Activated CD4-positive, alpha-beta memory T cell treated with anti-CD3 and anti-CD28 coated beads, Interleukin-2, amount 10 ng/mL, durations not matched to agents 7 days and 5 days (primary cell): ENCODE measurements at regions not wholly inside any gene's neighbourhood (a gene's known extent, or its start where the extent isn't known, plus 50 kb on each side); places are given as distances from the start of the nearest gene placed in this dataset.
"Not testable (repeated sequence)": the region's sequence is repeated elsewhere in the genome, so short reads cannot be mapped to it uniquely, and the experiment has no call there.

Source experiments
- CTCF ChIA-PET: fragments of 350-600 bp; sonication (Branson Sonifier 250); formaldehyde crosslinking; loops from one replicate; lab custom pipeline; 2021; ENCODE audit warnings: antibody characterized with exemption, inconsistent platforms; lab: Charles Lee
- POLR2A ChIA-PET: fragments of 350-600 bp; sonication (Branson Sonifier 250); formaldehyde crosslinking; loops from one replicate; lab custom pipeline; 2021; ENCODE audit warnings: antibody characterized with exemption; lab: Charles Lee
- DNase-seq: peaks from one replicate; pipeline ENCODE4 v3.0.0-alpha.2; 2020
- H3K27ac Mint-ChIP-seq: one replicate; pipeline ENCODE4 v1.8.0; 2021; ENCODE audit warnings: mild to moderate bottlenecking, mixed read lengths
- H3K27me3 Mint-ChIP-seq: one replicate; pipeline ENCODE4 v1.8.0; 2021; ENCODE audit warnings: mixed read lengths
- H3K36me3 Mint-ChIP-seq: one replicate; pipeline ENCODE4 v1.8.0; 2021; ENCODE audit warnings: low read depth, mixed read lengths
- H3K4me1 Mint-ChIP-seq: one replicate; pipeline ENCODE4 v1.8.0; 2021; ENCODE audit warnings: mixed read lengths
- H3K4me3 Mint-ChIP-seq: one replicate; pipeline ENCODE4 v1.8.0; 2021; ENCODE audit warnings: mild to moderate bottlenecking, mixed read lengths
- H3K9me3 Mint-ChIP-seq: one replicate; pipeline ENCODE4 v1.8.0; 2021; ENCODE audit warnings: mixed read lengths

DNA sequence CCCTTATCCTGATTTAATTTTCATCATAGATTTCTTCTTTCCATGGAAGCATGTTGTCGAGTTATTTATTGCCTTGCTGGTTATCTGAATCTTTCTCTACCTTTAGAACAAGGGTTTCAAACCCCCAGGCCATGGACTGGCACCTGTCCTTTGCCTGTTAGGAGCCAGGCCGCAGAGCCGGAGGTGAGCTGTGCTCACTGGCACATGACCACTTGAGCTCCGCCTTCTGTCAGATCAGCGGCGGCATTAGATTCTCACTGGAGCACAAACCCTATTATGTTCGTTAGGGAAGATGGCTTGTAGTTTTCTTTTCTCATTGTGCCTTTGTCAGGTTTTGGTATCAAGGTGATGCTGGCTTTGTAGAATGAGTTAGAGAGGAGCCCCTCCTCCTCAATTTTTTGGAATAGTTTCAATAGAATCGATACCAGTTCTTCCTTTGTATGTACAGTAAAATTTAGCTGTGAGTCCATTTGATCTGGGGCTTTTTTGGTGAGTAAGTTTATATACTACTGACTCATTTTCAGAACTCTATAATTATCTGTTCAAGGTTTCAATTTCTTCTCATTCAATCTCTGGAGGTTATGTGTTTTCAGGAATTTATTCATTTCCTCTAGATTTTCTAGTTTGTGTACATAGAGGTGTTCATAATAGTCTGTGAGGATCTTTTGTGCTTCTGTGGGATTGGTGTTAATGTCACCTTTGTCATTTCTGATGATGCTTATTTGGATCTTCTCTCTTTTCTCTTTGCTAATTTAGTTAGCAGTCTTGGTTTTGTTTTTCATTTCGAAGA is 668.0 kb upstream of the FAM98A start:
- no peak overlapping the region for H3K4me3 Mint-ChIP-seq
- no peak overlapping the region for H3K27ac Mint-ChIP-seq
- H3K4me1 Mint-ChIP-seq: no peaks in the 10 kb centered on the region
- no peak for DNase-seq
- H3K27me3 Mint-ChIP-seq: no peaks in the 10 kb centered on the region
- H3K9me3 Mint-ChIP-seq: peaks cover 5% of the 10 kb centered on the region
- ChIA-PET POLR2A (no interaction called here), CTCF (no interaction called here)
- H3K36me3 Mint-ChIP-seq: no peaks in the 10 kb centered on the region

DNA sequence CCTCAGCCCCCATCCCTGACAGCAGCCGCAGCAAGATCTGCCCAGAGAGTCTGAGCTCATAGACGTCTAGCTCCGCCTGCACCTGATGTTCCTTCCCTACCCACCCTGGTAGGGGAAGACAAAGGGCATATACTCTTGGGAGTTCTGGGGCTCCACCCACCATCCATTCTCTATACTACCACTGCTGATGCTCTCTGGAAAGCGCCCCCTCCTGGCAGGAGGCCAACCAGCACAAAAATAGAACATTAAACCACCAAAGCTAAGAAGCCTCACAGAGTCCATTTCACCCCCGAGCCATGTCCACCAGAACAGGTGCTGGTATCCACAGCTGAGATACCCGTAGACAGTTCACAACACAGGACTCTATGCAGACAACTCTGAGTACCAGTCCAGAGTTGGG is 662.6 kb upstream of the FAM98A start:
- H3K27ac Mint-ChIP-seq: no peak overlapping the region
- peaks cover 2% of the 10 kb centered on the region for H3K9me3 Mint-ChIP-seq
- DNase-seq: no peak
- ChIA-PET CTCF (no interaction called here), POLR2A (no interaction called here)
- H3K4me3 Mint-ChIP-seq: no peak overlapping the region
- no peaks in the 10 kb centered on the region for H3K36me3 Mint-ChIP-seq
- H3K27me3 Mint-ChIP-seq: no peaks in the 10 kb centered on the region
- H3K4me1 Mint-ChIP-seq: no peaks in the 10 kb centered on the region

DNA sequence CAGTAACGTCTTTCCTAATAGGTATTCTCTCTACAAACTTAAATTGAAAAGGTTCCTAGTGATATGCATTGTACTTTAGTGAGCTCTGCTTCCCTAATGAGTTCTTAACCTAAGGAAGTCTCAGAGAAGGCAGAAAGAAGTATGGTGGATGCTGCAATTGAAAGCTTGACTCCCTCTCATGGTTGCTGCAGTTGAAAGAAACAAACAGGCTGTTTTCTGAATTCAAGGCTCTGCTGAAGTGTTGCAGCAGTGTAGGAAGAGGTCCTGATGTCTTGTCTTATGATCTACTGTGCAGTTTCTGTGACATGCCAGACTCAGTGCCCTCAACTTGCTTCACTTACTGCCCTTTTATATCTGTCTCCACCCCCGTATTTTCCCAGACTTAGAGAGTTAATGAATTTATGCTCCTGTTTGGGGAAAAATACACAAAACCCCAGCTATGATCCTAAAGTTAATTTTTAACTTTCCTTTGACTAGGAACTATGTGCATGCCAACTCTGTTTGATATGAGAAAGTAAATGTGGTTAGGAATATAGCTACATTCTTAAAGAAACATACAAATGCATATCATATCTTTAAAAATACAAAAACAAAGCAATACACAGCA is 655.3 kb upstream of the FAM98A start:
- Mint-ChIP-seq H3K9me3 (no peaks in the 10 kb centered on the region), H3K36me3 (no peaks in the 10 kb centered on the region), H3K27ac (no peak overlapping the region), H3K4me1 (no peaks in the 10 kb centered on the region), H3K4me3 (no peak overlapping the region), H3K27me3 (no peaks in the 10 kb centered on the region)
- DNase-seq: no peak
- ChIA-PET POLR2A (no interaction called here), CTCF (no interaction called here)

DNA sequence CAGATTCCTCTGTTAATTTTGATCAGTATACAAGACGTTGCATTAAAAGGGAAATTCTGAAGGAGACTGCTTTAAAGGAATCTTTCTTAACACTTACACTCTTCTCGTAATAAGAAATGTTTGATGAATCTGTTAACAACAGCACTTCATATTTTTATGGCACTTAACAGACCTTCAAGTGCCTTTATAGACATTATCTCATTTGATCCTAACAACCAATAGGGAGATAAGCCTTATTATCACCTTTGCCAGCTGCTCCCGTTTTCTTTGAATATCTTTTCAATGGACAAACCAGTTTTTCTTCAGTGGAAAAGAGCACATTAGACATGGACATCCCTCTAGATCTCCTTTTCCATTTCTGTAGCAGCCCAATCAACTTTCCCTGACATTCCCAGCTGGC is 653.0 kb upstream of the FAM98A start:
- no peak for DNase-seq
- ChIA-PET CTCF (no interaction called here), POLR2A (no interaction called here)
- no peaks in the 10 kb centered on the region for H3K9me3 Mint-ChIP-seq
- no peaks in the 10 kb centered on the region for H3K4me1 Mint-ChIP-seq
- H3K4me3 Mint-ChIP-seq: no peak overlapping the region
- H3K27ac Mint-ChIP-seq: no peak overlapping the region
- no peaks in the 10 kb centered on the region for H3K36me3 Mint-ChIP-seq
- no peaks in the 10 kb centered on the region for H3K27me3 Mint-ChIP-seq

DNA sequence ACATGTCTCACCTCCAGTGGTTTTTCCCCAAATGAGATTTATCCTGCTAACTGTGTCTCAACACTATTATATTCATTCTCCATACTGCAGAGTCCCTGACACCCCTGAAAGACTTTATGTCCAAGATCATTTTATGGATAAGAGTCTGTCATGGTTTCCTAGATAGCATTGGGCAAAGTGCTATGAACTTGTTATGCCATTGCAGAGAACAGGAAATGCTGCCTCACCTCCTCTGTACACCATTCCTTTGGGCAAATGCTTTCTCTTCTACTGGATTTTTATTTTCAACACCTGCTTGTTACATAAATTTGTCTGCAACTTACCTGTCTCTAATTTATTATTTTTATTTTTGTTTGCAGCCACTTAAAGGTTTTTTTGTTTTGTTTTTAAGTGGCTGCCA is 652.5 kb upstream of the FAM98A start:
- POLR2A ChIA-PET: no interaction called here
- Mint-ChIP-seq H3K27ac (no peak overlapping the region), H3K9me3 (no peaks in the 10 kb centered on the region), H3K27me3 (no peaks in the 10 kb centered on the region), H3K4me3 (no peak overlapping the region), H3K36me3 (no peaks in the 10 kb centered on the region), H3K4me1 (no peaks in the 10 kb centered on the region)
- no peak for DNase-seq
- CTCF ChIA-PET: no interaction called here

DNA sequence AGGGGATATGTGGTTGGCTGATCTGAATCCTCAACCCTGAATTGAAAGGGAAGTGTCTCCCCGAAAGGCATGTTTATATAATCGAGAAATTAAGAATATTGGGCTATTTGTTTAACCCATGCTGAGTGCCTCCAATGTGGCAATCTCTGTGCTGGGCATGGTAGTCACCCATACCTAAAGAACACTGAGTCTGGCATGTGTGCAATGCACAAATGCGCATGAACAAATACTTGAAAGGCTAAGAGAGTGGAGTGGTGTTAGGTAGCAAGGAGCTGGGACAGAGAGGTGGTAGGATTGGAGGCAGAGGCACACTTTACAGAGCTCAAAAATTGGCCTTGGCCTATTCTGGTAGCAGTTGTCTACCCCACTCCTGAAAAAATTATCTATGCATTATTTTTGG is 645.1 kb upstream of the FAM98A start:
- ChIA-PET CTCF (no interaction called here), POLR2A (no interaction called here)
- H3K27me3 Mint-ChIP-seq: no peaks in the 10 kb centered on the region
- H3K36me3 Mint-ChIP-seq: no peaks in the 10 kb centered on the region
- no peaks in the 10 kb centered on the region for H3K4me1 Mint-ChIP-seq
- DNase-seq: no peak
- H3K4me3 Mint-ChIP-seq: no peak overlapping the region
- no peak overlapping the region for H3K27ac Mint-ChIP-seq
- no peaks in the 10 kb centered on the region for H3K9me3 Mint-ChIP-seq

DNA sequence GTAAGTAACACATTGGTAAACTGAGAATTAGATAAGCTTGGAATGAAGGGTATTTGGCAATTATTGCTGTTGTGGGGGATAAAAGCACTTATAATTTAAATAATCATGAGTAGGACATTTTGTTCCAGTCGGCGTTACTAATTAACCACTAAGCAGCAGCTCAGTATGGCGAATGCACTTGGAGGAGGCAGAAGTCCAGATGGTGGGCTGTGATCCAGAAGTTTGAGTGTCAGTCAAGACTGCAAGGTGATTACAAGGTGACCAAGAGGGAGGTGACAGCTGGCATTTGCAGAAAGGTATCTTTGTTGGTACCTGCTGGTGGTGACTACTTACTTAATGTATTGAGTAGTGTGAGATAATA is 643.6 kb upstream of the FAM98A start:
- H3K36me3 Mint-ChIP-seq: no peaks in the 10 kb centered on the region
- DNase-seq: no peak
- H3K27me3 Mint-ChIP-seq: no peaks in the 10 kb centered on the region
- ChIA-PET CTCF (no interaction called here), POLR2A (no interaction called here)
- H3K27ac Mint-ChIP-seq: no peak overlapping the region
- H3K4me3 Mint-ChIP-seq: no peak overlapping the region
- peaks cover 3% of the 10 kb centered on the region for H3K9me3 Mint-ChIP-seq
- no peaks in the 10 kb centered on the region for H3K4me1 Mint-ChIP-seq

DNA sequence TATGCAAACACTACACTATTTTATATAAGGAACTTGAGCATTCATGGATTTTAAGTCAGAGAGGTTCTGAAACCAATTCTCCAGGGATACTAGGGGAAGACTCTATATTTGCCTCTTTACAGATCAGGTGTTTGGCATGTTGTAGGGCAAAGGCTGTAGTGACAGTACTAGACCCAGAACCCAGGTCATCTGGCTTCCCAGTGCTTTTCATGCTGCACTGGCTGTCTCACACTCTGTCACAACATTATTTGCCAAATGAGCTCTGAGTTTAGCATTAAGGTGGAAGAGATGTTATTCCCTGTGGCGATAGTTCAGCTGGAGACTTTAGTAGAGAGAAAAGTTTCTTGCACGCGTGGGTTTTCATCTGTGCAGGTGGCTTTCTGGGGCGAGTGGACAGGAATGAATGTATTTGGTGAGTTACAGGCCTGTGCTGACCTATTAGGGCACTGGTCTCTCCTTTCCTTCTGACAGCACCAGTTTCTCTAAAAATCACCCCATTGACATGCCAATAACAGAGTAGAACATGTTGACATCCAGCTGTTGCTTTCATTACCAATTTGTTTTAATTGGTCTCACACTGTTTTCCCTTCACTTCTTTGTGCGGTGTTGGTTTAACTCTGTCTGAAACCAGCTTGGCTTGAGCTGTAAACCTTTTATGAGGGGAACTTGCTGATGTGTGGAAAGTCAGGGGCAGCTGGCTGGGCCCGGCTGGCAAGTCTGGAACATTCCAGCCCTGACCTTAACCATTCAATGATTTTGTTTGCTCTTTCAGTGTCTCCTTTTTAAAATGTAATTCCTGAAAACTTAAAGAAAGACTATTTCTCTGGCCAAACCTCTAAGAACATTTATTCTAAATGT is 643.0 kb upstream of the FAM98A start:
- no peak overlapping the region for H3K27ac Mint-ChIP-seq
- H3K27me3 Mint-ChIP-seq: no peaks in the 10 kb centered on the region
- CTCF ChIA-PET: no interaction called here
- H3K36me3 Mint-ChIP-seq: no peaks in the 10 kb centered on the region
- POLR2A ChIA-PET: no interaction called here
- DNase-seq: no peak
- H3K4me3 Mint-ChIP-seq: no peak overlapping the region
- H3K9me3 Mint-ChIP-seq: peaks cover 3% of the 10 kb centered on the region
- H3K4me1 Mint-ChIP-seq: no peaks in the 10 kb centered on the region

DNA sequence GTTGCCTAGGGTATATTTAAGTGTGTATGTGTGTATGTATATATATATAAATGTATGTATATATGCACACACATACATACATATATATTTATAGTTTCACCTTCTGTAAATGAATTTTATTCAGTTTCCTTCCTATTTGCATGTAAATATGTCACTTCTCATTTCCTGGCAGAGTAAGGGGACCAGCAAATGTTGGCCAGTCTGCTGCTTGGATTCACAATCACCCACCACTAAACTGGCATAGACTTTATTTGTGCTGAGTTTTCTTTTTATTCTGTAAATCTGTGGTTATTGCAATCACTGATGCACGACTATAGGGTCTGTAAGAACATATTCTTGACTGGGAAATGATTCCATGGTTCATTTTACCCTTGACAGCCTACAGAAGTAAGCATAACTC is 640.4 kb upstream of the FAM98A start:
- H3K4me1 Mint-ChIP-seq: no peaks in the 10 kb centered on the region
- DNase-seq: no peak
- no peaks in the 10 kb centered on the region for H3K27me3 Mint-ChIP-seq
- H3K27ac Mint-ChIP-seq: no peak overlapping the region
- H3K9me3 Mint-ChIP-seq: peaks cover 10% of the 10 kb centered on the region
- no peak overlapping the region for H3K4me3 Mint-ChIP-seq
- ChIA-PET CTCF (no interaction called here), POLR2A (no interaction called here)
- H3K36me3 Mint-ChIP-seq: no peaks in the 10 kb centered on the region

DNA sequence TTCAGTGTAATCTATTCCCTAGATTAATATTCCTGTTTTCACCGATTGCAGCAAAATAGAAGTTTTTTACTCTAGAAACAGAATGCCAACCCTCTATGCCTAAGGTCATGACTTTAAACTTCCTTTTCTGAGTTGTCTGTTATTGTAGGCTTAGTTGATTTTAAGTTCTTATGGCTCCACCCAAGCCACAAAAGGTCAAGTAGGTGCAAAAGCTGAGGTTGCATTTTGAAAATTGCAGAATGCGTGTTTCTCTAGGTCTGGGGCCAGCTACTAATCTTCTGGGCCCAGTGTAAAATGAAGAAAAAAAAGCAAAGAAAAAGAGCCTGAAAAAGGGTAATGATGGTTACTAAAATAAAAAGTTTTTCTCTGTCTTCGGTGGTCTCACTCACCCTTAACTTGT is 635.7 kb upstream of the FAM98A start:
- H3K27ac Mint-ChIP-seq: no peak overlapping the region
- DNase-seq: no peak
- peaks cover 10% of the 10 kb centered on the region for H3K9me3 Mint-ChIP-seq
- H3K4me1 Mint-ChIP-seq: no peaks in the 10 kb centered on the region
- CTCF ChIA-PET: no interaction called here
- H3K36me3 Mint-ChIP-seq: no peaks in the 10 kb centered on the region
- no peaks in the 10 kb centered on the region for H3K27me3 Mint-ChIP-seq
- POLR2A ChIA-PET: no interaction called here
- no peak overlapping the region for H3K4me3 Mint-ChIP-seq

DNA sequence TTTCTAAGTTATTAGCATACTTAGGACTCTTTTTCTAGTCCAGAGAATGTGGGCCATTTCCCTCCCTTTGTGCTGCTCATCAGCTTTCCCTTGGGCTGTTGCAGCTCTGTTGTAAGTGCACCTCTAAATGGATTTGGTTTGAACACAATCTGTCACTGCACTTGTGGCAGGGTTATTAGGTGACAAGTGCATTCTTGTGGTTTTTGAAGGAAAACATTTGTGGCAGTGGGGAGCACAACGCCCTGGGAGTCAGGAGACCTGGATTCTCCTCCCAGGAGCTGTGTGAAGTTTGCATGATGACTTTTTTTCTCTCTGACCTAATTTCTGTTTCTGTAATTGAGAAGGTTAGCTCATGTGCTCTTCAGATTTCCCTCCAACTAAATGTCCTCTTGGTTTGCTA is 630.9 kb upstream of the FAM98A start:
- no peak for DNase-seq
- ChIA-PET POLR2A (no interaction called here), CTCF (no interaction called here)
- Mint-ChIP-seq H3K9me3 (no peaks in the 10 kb centered on the region), H3K27ac (no peak overlapping the region), H3K4me3 (no peak overlapping the region), H3K4me1 (no peaks in the 10 kb centered on the region), H3K27me3 (no peaks in the 10 kb centered on the region), H3K36me3 (no peaks in the 10 kb centered on the region)

DNA sequence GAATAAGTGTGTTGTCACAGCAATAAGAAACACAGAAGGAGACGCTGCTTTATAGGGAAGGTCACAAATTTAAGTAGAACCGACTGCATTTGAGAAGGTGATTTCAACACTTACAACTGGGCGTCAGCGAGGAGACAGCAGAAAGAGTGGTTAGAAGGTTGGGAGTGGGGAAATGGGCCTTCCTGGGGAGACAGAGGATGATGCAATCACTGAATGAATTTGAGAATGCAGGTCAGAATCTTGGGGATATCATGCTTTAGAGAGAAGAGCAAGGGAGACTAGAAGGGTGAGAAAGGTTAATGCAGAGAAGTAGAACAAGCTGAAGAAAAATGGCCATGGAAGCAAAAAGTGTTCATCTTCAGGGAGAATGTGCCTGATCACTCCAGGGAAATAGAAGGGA is 616.1 kb upstream of the FAM98A start:
- H3K9me3 Mint-ChIP-seq: peaks cover 18% of the 10 kb centered on the region
- DNase-seq: no peak
- no peak overlapping the region for H3K27ac Mint-ChIP-seq
- H3K27me3 Mint-ChIP-seq: no peaks in the 10 kb centered on the region
- no peak overlapping the region for H3K4me3 Mint-ChIP-seq
- no peaks in the 10 kb centered on the region for H3K36me3 Mint-ChIP-seq
- H3K4me1 Mint-ChIP-seq: no peaks in the 10 kb centered on the region
- ChIA-PET CTCF (no interaction called here), POLR2A (no interaction called here)

DNA sequence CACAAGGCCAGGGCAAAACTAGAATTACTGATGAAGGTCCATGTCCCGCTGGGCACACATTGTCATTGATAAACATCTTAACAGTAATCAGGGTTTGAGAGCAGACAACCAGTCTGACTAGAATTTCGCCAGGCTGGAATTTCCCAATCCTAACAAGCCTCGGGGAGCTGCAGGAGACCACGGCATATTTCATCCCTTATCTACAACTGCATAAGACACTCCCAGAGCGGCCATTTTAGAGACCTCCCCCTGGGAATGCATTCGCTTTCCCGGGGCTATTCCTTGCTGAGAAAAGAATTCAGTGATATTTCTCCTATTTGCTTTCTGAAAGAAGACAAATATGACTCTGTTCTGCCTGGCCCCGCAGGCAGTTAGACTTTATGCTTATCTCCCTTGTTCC is 611.3 kb upstream of the FAM98A start:
- H3K27me3 Mint-ChIP-seq, H3K36me3 Mint-ChIP-seq, POLR2A ChIA-PET, CTCF ChIA-PET, DNase-seq, H3K4me3 Mint-ChIP-seq, H3K27ac Mint-ChIP-seq, H3K4me1 Mint-ChIP-seq: not testable (repeated sequence)
- peaks cover 35% of the 10 kb centered on the region for H3K9me3 Mint-ChIP-seq
